HepG2 (cell line): ENCODE measurements at regions not wholly inside any gene's neighbourhood (a gene's known extent, or its start where the extent isn't known, plus 50 kb on each side); places are given as distances from the start of the nearest gene placed in this dataset.

Experiments used
- AFF4 ChIP-seq: sonication (generic); formaldehyde crosslinking; IDR thresholded peaks from 2 replicates; pipeline ENCODE4 v1.4.0; 2020; ENCODE audit warnings: missing genetic modification reagents
- CTCF ChIP-seq: sonication (generic); formaldehyde crosslinking; IDR thresholded peaks from 2 replicates; pipeline ENCODE4 v1.5.0; 2020; ENCODE audit warnings: mild to moderate bottlenecking, missing genetic modification reagents, moderate library complexity
- KLF11 ChIP-seq: IDR thresholded peaks from 2 replicates; pipeline ENCODE4 v1.6.1; 2016; ENCODE audit warnings: missing compliant biosample characterization
- KLF13 ChIP-seq: sonication (generic); formaldehyde crosslinking; IDR thresholded peaks from 2 replicates; pipeline ENCODE4 v1.4.0; 2020; ENCODE audit warnings: mild to moderate bottlenecking, missing genetic modification reagents
- SNAPC2 ChIP-seq: sonication (generic); formaldehyde crosslinking; IDR thresholded peaks from 2 replicates; pipeline ENCODE4 v1.8.1; 2022; ENCODE audit warnings: mild to moderate bottlenecking, missing genetic modification reagents
- SP4 ChIP-seq: sonication (generic); formaldehyde crosslinking; IDR thresholded peaks from 2 replicates; pipeline ENCODE4 v1.8.1; 2023; ENCODE audit warnings: mild to moderate bottlenecking, missing genetic modification reagents
- ZBTB1 ChIP-seq: sonication (generic); formaldehyde crosslinking; IDR thresholded peaks from 2 replicates; pipeline ENCODE4 v1.4.0; 2020; ENCODE audit warnings: missing genetic modification reagents, borderline replicate concordance
- ZNF550 ChIP-seq: sonication (generic); formaldehyde crosslinking; IDR thresholded peaks from 2 replicates; pipeline ENCODE4 v1.4.0; 2020; ENCODE audit warnings: mild to moderate bottlenecking, missing genetic modification reagents, borderline replicate concordance
- ZNF564 ChIP-seq: sonication (generic); formaldehyde crosslinking; IDR thresholded peaks from 2 replicates; pipeline ENCODE4 v1.8.1; 2023; ENCODE audit warnings: mild to moderate bottlenecking, missing genetic modification reagents

- TF ChIP-seq CTCF (CRISPR knock-in tag) (no peak), KLF11 (CRISPR knock-in tag) (no peak), AFF4 (no peak), SP4 (CRISPR knock-in tag) (no peak), KLF13 (CRISPR knock-in tag) (no peak), ZBTB1 (CRISPR knock-in tag) (no peak), ZNF550 (CRISPR knock-in tag) (no peak), SNAPC2 (CRISPR knock-in tag) (no peak), ZNF564 (CRISPR knock-in tag) (no peak)
Measured at GRCh38 chr3:66586853-66587252, 86.0 kb upstream of the LRIG1 start.
